Sciatic nerve (tissue), 2 donors: ENCODE measurements at regions not wholly inside any gene's neighbourhood (a gene's known extent, or its start where the extent isn't known, plus 50 kb on each side); places are given as distances from the start of the nearest gene placed in this dataset.

Experiments
- ATAC-seq: fragments of 200-7000 bp; cut with Tn5 transposase; one replicate; pipeline ENCODE4 v1.9.1; 2020; ENCODE audit warnings: mild to moderate bottlenecking, moderate library complexity
- DNase-seq: peaks from one replicate; pipeline ENCODE4 v3.0.0-alpha.2; 2020; ENCODE audit warnings: low spot score
- intact Hi-C: fragments of 100-400 bp; cut with DNase I; formaldehyde crosslinking; loops from one replicate; pipeline ENCODE4 v1.14.2; 2022
- donor health status: DM: no; HTN: no; CAD: no.
- donor health status: DM: no; HTN: no; CAD: no.

DNA sequence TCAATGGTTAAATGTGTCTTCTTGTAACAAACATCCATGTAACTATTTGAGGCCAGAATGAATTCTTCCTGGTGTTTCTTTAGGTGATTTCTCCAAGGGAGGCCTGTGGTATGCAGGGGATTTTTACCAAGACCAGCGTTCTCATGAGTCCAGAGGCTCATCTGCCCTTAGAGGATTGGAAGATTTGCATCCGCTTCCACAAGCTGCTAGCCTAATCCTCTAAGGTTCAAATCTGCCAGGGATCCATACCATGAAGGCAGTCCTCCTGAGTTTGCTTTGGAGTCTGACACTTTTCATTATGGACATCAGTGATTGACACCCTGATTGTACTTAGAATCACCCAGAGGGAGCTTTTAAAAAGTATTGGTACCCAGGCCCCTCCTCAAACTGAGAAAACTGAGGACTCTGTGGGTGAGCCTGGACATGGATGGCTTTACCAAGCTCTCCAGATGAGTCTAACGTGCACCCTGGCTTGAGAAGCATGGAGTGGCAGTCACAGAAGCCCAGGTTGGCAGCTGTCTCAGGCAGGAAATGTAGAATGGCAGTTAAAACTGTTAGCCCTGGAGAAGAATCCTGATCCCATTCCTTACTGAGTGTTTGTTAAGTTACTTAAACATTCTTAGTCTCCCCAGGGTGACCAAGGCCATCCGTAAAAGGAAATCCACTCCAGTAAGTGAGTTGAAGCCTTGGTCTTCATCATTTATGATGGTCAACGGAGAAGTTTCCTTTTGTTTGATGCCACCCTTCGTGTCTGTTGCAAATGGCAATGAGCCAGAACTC is 95.3 kb upstream of the RMDN2 start:
- intact Hi-C loops = loop anchor here (5.0 kb wide), 1 partner anchor 418 kb away; no protein-coding TSS in a partner anchor
- ATAC-seq (no peak), DNase-seq (no peak)

DNA sequence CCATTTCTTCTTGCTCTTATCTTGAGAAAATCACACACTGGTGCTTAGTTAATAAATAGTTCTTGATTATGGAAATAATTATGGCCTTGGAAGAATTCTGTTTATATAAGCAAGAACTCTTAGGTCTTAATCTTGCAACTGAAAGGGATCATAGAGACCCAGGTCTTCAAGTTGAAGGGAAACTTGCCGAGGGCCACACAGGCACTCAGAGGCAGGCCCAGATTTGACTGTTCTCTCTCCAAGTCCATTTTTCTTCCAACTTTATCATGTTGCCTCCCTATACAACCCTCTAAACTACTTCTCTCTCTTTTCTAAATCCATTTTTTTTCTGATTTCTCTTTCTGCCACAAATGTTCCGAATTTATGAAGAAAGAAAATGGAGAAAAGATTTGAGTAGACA is 94.5 kb upstream of the RMDN2 start:
- intact Hi-C loops = loop anchor here (5.0 kb wide), 1 partner anchor 418 kb away; no protein-coding TSS in a partner anchor
- DNase-seq = no peak
- no peak for ATAC-seq

DNA sequence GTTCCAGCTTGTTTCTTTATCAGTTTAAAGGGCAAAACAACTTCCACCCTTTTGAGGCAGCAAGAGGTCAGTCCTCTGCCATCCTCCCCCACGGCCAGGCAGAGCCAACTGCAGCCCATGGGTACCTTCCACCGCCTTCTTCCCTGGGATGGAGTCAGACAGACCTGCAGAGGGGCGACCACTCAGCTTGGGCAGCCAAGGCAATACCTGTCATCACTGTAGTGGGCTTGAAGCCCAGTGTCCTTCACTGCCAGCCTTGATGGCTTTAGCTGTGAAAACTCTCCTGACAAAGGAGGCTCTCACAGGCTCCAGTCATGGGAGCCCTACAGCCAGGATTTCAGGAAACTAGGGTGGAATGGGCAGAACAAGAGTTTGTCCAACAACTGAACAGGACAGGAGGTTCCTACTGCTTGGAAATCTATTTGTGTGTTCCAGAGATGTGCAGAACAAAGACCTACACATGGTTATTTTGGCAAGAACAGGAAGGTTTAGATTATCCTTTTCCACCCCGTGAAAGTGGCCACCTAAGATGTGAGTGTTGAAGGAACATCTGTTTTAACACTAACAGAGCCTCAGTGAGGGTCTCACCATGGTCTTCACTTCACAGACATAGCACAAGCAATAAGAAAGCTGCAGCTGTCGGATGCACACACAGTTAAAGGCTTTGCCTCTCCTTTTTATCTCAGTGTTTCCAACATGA is 93.9 kb upstream of the RMDN2 start:
- no peak for DNase-seq
- peak; percentile 5 for ATAC-seq
- intact Hi-C loops = loop anchor here (5.0 kb wide), 1 partner anchor 419 kb away; no protein-coding TSS in a partner anchor

DNA sequence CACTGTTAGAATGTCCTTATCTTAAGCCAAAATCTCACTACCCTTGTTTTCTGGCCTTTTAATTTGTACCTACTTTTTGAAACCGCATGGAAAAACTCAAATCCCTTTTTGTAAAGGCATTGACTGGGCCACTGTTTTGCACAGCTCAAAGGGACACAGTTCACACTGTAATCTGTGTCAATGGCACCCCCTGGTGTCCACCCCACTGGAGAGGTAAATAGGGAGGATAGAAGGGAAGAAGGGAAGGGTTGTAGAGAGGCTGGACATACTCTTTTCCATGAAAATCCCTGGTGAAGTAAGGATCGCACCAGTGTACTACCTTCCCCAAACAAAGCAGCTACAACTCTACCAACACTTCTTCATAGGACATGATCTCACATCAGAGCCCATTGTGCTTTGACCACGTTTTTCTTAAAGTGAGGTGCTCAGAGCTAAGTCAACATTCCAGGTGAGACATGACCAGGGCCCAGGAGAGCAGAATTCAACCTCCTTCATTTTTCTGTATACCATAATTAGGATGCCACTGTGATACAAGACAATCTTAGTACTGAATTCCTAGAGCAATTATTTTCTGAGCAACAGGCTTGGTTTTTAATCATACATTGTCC is 92.4 kb upstream of the RMDN2 start:
- peak; percentile 96 for DNase-seq
- intact Hi-C loops = loop anchor here (5.0 kb wide), 1 partner anchor 420 kb away; no protein-coding TSS in a partner anchor
- peak; percentile 94 for ATAC-seq

DNA sequence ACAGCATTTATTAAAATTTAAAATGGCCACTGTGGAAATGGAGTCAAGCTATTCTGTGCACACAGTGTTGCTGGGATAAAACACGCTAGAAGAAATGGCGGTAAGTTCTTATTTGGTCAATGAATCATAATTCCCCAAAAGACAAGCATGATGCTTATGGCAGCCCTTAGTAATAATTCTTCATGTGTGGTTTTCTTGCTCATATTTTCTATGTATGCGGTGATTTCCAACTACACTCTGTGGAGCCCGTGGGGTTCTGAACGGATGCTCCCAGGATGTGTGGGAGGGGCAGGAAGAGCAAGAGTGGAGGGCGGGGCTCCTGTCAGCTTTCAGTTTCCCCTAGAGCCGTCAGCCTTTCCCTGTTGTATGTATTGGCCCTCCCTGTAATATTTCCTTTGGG is 91.7 kb upstream of the RMDN2 start:
- no peak for ATAC-seq
- no peak for DNase-seq
- intact Hi-C loops = loop anchor here (5.0 kb wide), 1 partner anchor 421 kb away; no protein-coding TSS in a partner anchor

DNA sequence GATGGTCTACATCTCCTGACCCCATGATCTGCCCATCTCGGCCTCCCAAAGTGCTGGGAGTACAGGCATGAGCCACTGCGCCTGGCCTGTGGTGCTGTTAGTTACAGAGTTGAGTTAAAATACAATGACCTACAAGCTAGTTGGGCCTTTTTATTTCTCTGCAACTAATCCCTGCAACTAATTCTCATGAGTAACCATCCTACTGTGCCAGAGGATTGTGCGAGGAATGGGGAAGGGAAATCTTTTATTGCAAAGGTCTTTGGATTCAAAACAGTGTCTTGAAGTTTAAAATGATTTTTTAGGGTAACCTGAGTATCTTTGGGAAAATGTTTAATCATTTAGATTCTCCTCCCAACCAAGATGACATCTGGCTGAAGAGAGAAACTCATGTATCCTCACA is 88.8 kb upstream of the RMDN2 start:
- no peak for ATAC-seq
- intact Hi-C loops = no loop called here

DNA sequence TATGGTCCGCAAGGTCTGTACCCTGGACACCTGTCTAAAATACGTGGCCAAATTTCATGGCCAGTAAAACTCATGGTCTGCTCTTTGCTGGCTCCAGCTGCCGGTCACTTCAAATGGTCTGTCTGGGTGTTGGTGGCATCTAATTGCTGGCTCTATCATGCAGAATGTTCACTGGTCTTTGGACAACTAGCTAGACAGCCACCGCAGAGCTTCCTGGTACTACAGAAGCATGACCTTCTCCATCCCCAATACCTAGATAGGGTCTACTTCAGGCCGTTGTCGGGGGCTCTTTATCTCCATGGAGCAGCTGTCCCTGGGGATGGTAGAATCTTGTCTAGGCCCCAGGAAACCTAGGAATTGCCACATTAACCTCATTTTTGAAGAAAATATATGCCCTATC is 88.4 kb upstream of the RMDN2 start:
- ATAC-seq (no peak), DNase-seq (no peak)
- intact Hi-C loops = no loop called here

More for the DNA sequence above, 88.8 kb upstream of the RMDN2 start:
- no peak for DNase-seq

DNA sequence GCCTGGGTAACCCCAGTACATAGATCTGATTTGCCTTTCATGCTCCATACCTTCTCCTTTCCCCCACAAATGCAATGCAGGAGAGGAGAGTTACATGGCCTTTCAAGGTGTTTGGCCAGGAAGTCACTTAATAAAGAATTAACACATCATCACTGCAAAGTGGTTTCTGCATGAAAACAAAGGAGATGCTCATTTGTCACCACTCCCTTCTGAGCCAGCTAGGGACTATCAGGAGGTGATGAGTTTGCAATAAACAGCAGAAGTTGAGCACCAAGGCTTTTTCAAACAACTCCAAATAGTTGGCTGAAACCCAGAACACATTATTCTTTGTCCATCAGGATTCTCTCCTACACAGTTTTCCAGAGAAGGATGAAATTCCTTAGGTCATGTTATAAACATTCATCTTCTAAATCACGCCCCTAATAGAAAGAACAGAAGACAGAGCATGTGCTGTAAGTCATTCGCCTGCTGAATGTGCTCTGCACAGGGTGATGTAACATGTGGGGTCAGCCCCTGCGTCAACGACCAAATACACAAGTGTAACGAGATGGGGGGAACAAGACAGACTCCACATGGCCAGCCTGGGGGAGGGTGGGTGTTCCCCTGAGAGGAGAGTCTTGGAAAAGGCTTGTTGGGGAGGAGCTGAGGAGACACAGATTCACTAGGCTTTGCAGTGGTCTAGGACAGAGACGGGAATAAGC is 87.3 kb upstream of the RMDN2 start:
- ATAC-seq (peak; percentile 94), DNase-seq (no peak)
- intact Hi-C loops = no loop called here

DNA sequence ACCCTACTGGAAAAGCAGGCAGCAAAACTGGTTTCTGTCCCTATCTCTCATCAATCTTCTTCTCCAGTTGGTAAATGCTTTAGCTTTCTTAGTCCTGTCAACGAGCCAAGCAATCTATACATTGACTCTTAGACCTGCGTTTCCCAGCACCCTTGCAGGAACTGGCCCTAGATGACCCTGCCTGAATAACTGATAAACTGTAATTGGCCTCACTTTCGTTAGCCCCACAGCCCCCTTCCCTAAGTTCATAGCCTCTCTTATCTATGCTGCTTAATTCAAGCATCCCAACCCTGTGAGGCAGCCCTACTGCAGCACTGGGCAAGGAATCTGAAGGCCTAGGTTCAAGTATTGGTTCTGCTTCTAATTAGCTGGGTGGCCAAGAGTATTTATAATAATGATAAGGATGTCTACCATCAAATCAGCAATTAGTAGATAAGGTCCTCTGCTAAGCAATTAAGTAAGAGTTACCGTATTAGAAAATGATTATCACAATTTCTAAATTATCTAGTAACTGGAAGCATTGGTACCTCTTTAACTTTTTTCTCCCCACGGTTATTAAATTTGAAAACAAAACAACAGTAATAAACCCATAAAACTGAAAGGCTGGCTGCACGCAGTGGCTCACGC is 86.4 kb upstream of the RMDN2 start:
- intact Hi-C loops = no loop called here

DNA sequence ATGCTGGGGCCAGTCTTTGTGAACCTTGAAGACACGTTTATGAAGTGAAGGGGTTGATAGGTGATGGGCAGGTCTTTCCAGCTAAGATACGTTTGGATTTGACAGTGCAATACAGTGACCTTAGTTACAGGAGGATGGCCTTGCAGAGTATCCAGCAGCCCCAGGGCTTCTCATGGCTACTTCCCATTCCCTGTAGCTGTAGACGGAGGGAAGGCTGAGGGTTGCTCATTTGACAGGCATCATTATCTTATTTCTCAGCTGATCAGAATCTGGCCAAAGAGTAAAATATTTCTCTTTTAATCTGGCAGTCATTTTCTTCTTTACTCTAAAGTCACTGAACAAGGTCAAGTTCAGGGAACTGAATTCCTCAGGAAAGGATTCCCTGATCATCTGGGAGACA is 85.1 kb upstream of the RMDN2 start:
- ATAC-seq (no peak), DNase-seq (no peak)
- intact Hi-C loops = no loop called here

More for the DNA sequence above, 86.4 kb upstream of the RMDN2 start:
- DNase-seq (no peak), ATAC-seq (no peak)

DNA sequence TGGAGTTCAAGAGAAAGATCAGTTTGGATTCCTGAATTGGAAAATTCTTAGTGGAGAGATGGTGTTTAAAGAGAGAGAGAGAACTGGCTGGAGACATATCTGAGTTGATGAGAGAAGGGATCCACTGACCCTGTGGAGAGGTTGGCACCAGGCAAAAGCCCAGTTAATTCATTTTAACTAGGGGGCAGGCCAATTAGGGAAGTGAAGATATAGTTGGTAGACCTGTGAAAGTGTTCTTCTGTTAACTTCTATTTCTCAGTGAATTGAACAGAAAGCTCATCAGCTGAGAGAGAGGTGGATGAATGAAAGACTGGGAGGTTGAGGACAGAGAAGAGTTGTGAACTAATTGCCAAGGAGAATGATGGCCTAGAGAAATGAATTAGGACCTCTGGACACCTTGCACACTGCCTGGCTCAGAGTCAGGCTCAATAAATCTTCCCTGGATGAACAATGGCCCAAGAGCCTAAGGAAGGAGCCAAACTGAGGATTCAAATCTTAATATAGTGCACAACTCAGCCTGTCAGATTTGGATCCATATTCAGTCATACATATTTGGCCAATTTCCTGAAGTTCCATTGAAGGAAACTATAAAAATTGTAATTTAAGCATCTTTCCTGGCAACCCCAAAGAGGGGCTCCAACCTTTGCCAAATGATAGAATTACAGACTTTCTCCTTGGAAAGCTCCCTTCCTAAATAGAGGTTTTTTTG is 82.2 kb upstream of the RMDN2 start:
- intact Hi-C loops = no loop called here
- no peak for DNase-seq

DNA sequence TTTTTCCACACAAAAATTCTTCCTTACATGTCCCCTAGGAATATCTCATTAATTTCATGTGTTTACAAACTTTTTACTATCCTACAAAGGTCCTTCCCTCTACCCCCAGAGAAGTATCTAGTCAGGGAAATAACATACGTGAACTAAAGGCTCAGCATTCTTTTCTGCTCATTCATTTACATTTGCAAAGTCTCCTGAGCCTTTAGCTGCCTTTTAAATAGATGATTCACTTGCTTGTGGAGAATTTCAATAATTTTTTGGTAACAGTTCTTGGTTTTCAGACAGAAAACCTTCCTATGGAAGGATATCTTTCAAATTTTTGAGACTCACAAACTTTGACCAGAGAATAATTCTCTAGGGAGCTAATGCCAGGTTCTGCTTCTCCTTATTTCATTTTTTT is 81.5 kb upstream of the RMDN2 start:
- DNase-seq (no peak), ATAC-seq (no peak)
- intact Hi-C loops = no loop called here

More for the DNA sequence above, 82.2 kb upstream of the RMDN2 start:
- no peak for ATAC-seq

DNA sequence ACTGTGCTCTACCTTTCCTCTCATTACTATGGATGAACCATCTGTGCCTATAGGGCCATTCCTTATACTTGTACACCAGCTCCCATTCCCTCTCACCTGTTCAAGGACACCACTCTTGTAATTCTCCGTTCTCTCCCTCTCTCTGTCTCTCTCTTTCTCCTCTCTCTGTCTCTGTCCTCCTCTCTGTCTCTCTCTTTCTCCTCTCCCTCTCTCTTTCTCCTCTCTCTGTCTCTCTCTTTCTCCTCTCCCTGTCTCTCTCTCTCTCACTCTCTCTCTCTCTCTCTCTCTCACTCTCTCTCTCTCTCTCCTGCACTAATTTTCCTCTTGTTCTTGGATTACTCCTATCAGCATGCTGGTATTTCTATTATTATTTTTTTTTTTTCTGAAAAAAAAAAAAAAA is 78.9 kb upstream of the RMDN2 start:
- intact Hi-C loops = no loop called here
- ATAC-seq (no peak), DNase-seq (no peak)

DNA sequence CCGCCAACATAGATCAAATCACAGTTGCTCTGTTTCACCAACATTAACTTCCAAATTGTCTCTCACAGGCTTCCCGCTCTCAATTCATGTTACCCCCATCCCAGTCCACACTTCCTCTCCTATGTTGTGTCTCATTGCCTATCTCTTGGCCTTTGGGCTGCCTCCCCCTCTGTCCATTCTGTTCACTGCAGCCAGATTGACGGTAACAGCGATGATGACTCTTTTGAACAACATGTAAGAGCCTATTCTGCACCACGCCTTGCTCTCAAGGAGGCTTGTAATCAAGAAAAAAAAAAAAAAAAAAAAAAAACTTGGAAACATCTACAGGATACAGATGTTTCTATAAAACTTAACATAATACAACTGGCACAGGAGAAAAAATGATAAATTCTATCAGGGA is 77.3 kb upstream of the RMDN2 start:
- no peak for ATAC-seq
- intact Hi-C loops = no loop called here
- DNase-seq = no peak

DNA sequence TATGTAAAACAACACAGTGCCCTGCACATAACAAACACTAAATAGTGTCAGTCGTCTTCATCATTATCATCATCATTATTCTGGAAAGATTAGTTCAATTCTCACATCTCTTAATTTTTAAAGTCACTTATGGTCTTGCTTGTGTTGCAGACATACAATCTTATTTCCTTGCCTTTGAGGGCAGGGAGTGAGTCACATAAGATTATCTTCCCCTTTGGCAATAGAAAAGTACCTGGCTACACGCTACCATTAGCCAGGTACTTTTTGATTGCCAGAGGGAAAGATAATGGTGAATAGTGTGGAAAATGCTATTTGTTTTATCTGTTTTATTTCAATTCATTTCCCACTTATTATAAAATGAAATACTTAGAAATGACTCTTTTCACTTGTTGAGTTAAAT is 76.6 kb upstream of the RMDN2 start:
- no peak for ATAC-seq
- no peak for DNase-seq
- intact Hi-C loops = no loop called here

DNA sequence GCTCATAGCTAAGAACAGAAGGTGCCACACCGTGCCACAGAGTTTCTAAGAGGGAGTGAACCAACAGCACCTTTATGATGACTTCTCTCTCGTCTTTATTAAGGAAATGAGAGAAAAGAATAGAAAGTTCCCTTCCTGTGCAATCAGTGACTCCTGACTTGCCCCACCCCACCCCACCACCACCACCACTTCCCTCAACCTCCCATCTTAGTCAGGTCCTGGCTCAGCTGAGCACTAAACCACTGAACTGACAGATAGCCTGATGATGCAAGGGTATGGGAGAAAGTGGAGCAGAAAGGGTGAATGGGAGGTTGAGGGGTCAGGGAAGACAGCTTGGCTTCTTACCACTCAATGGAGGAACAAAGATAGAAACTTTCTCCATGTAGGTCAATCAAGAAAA is 75.2 kb upstream of the RMDN2 start:
- no peak for DNase-seq
- intact Hi-C loops = no loop called here
- no peak for ATAC-seq

DNA sequence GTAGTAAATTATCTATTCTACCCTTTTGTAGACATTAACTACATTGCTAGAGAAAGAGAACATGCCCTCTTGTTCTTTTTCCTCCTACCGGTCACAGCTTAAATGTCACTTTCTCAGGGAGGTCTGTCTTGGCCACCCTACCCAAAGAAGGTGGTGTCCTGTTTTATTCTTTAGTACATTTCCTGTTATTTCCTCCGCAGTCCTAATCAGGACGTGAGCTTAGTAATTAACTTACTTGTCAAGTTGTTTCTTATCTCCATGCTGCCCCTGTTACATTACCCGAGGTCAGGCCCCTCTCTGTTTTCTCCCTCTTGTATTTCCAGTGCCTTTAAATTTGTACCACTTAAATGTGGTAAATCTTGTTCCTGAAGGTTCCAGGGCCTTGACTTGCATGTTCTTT is 73.7 kb upstream of the RMDN2 start:
- no peak for ATAC-seq
- intact Hi-C loops = no loop called here
- DNase-seq = no peak

DNA sequence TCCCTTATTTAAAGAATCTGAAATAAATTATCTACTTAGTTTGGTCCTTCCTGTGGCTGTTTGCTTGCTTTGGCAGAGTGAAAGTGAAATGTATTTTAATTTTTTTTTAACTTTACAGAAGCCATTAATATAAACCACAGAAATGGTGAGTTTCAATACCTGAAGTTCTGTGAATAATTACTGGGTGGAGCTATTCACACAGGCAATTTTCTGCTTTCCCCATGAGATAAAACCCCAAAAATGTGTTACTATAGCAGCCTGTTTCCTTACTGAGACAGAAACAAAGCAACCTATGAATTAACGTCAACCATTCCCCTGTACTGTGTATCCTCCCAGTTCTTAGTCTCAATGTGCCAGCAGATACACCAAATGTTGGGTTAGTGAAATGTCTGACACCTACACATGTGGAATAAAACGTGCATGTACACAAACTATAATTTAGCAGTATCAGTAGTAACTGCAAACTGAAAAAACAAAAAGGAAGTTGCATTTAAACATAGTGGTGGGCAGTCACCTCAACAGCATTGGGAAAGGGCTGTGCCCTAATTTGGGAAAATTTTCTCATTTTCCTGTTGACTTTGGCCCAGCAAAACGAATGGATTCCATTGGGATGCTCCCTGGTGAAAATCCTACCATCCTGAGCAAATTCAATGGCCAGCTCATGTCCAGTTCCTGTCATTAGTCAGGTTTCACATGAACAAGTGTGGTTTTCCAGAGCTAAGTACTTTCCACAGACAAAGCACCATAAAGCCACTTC is 73.1 kb upstream of the RMDN2 start:
- ATAC-seq = no peak
- no peak for DNase-seq
- intact Hi-C loops = no loop called here
